NCI-H146 treated with DMSO at 0.1 percent for 48 hours (cell line): ENCODE measurements at regions not wholly inside any gene's neighbourhood (a gene's known extent, or its start where the extent isn't known, plus 50 kb on each side); places are given as distances from the start of the nearest gene placed in this dataset.

Source experiments
- DNase-seq: peaks from one replicate; lab custom pipeline; 2025; ENCODE audit not compliant: unreplicated experiment; lab: John Stamatoyannopoulos, UW

- peak; percentile 28 for DNase-seq
Observed at GRCh38 chr22:49209452-49210195, 618.0 kb downstream of the BRD1 start.

- DNase-seq: no peak
Observed at GRCh38 chr22:49208768-49209252, 618.9 kb downstream of the BRD1 start.

- DNase-seq: no peak
Observed at GRCh38 chr22:49208004-49208402, 619.7 kb downstream of the BRD1 start.

DNA sequence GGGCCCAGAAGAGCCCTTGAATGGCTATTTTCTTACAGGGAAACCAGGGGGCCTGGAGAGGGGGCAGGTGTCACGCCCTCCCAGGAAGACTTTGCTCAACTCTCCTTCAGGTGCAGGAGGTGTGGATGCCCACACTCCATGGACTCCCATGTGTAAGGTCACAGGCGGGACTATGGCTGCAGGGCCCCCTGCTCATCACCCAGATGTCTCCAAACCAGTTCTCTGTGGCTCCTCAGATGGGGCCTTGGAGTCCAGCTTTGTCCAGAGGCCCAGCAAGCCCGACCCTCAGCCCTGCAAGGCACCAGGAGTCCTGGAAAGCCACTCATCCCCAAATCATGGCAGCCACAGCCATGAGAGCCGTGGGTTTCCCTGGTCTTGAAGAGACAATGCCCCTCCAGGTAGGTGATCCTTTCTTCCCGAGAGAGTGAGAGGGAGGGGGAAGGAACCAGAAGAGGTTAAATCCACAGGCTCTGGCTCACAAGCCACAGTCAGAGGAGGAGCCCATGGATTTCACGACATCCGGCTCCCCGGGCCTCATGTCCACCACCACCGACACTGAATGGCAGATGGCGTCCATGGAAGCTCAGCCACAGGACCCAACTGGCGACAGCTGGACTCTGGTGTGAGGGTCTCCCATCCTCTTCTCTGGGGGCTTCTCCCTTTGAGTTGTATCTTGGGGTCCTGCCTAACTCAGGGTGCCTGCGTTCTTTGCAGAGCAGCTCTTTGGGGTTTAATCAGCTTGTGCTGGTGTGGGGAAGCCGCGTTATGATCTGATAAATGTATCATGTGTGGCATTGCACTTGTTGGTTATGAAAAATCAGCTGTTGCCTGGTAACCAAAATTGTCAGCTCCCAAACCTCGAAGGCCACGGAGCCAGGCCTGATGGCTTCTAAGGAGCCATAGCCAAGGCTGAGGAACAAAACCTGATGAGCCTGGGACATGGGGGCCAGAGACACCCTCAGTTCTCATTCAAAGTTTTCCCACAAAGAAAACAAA is 620.4 kb downstream of the BRD1 start:
- DNase-seq: no peak

- no peak for DNase-seq
Observed at GRCh38 chr22:49206281-49206680, 621.4 kb downstream of the BRD1 start.

DNA sequence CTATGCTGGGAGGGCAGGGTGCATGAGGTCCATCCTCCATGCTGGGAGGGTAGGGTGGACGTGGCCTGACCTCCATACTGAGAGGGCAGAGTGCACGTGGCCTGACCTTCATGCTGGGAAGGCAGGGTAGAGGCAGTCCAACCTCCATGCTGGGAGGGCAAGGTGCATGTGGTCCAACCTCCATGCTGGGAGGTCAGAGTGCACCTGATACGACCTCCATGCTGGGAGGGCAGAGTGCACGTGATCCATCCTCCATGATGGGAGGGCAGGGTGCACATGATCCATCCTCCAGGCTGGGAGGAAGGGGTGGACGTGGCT is 622.2 kb downstream of the BRD1 start:
- DNase-seq: no peak

GRCh38 chr22:49204599-49205482 is 622.8 kb downstream of the BRD1 start:
- no peak for DNase-seq

DNA sequence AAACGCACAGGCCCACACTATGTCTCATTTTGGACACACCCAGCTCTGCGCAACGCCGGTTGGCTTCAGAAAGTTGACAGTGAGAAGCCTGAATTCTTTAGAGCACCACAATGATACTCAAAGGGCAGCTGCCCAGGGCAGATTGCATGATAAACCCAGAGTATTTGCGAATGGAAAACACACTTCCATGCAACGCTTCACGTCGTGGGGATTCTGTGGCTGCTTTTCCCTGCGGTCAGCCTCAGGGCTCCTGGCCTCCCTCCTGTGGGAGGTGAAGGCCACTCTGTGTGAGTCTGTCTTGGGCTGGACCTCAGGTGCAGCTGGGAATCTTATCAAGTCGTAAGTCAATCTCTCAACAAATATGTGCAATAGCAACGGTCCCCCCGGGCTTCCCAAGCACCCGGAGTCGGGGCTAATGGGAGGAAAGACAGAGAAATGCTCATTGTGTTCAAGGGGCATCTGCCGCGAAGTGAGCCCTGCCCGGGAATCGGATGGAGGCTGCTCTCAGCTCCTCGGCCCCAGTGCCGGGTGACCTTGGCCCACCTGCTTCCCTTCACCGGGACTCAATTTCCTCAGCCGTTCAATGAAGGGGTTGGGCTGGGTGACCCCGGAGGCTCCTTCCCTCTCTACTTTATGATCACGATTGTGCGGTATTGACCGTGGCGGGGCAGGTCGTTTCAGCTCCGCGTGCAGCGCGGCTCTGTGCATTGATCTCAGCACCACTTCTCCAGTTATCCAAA is 623.6 kb downstream of the BRD1 start:
- no peak for DNase-seq

GRCh38 chr22:49203091-49203858 is 624.4 kb downstream of the BRD1 start:
- DNase-seq: no peak

- no peak for DNase-seq
Observed at GRCh38 chr22:49202226-49202625, 625.4 kb downstream of the BRD1 start.

GRCh38 chr22:49201046-49201970 is 626.4 kb downstream of the BRD1 start:
- DNase-seq: no peak

DNA sequence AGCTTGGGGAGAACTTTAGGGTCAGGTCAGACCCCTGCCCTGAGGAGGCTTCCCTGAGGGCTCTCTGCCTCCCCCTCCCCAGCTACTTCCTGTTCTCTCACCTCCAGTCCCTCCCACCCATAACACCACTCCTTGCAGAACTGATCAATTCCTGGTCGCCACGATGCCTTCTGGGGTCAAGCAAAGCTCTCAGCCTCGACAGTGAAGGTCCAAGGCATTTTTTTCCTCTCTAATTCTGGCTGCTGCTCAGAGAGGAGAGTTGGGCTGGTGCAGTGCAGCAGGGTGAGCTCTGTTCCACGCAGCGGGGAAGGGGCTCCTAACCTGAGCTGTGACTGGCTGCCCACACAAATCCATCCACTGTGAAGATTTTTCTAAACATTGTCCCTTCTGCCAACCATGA is 628.4 kb downstream of the BRD1 start:
- no peak for DNase-seq

DNA sequence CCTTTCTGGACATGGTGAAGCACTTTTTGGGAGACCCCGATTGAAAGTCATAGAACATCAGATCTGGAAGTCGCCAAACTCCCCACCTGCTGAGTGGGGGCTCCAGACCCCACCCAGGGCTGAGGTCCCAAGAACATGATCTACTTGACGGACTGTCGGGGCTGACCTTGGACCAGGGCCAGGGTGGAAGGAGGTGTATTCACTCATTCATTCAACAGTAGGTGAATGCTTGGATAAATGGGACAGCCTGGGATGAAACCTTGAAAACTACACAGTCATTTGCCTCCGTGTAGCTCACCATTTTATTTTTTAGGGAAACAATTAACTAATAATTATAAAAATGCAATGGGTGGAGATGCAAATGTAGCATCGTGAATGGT is 629.0 kb downstream of the BRD1 start:
- DNase-seq: no peak

- DNase-seq: no peak
Observed at GRCh38 chr22:49197986-49198704, 629.5 kb downstream of the BRD1 start.

DNA sequence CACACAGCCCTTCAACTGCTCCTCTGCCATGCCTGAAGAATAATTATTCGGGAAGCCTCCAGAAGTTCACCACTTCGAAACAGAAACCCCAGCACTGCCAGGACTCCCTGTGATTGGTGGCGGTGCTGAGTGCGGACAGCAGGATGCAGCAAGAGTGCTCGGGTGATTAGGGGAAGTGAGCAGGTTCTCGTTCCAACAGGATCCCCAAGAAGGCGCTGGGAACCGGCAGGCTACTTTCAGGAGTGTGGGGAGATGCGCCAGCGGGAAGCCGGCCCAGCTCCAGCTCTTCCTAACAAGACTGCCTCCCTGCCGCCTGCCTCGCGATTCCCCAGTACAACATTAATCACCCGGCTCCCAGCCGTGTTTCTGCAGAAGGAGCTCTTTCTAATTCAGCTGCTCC is 630.2 kb downstream of the BRD1 start:
- peak; percentile 37 for DNase-seq

GRCh38 chr22:49196046-49196511 is 631.6 kb downstream of the BRD1 start:
- DNase-seq: no peak

- DNase-seq: no peak
Observed at GRCh38 chr22:49195636-49196035, 632.0 kb downstream of the BRD1 start.
